ENCODE measurements at regions not wholly inside any gene's neighbourhood (a gene's known extent, or its start where the extent isn't known, plus 50 kb on each side); places are given as distances from the start of the nearest gene placed in this dataset.

- TF ChIP-seq CTCF (IDR thresholded peaks at IDR 0.05; ENCODE audit: low read depth, low read length) (no peak), POLR2A (IDR thresholded peaks at IDR 0.05; ENCODE audit: extremely low read depth, insufficient read length) (no peak)
- TF ChIP-seq, protein P1, sequence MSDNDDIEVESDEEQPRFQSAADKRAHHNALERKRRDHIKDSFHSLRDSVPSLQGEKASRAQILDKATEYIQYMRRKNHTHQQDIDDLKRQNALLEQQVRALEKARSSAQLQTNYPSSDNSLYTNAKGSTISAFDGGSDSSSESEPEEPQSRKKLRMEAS (IDR thresholded peaks at IDR 0.05; ENCODE audit: low read depth, low read length) = no peak
Measured at GRCh38 chr2:12348216-12348615, 368.5 kb upstream of the TRIB2 start.
